HepG2 (cell line): ENCODE measurements at regions not wholly inside any gene's neighbourhood (a gene's known extent, or its start where the extent isn't known, plus 50 kb on each side); places are given as distances from the start of the nearest gene placed in this dataset.

Experiments used
- ATAC-seq: fragments of 200-7000 bp; cut with Tn5 transposase; 3 replicates; pipeline ENCODE4 v1.9.1; 2020; ENCODE audit warnings: mild to moderate bottlenecking, moderate library complexity
- BruUV-seq: library from RNA; stranded (reverse); fragments of 400-500 nt; replicated peaks from 2 replicates; lab custom pipeline; 2021; lab: Mats Ljungman, UMichigan
- CTCF ChIA-PET: fragments of 300-600 bp; formaldehyde crosslinking; extraction: SDS; loops from one replicate; lab custom pipeline; 2021; ENCODE audit warnings: low total read pairs, inconsistent platforms, low intra/inter-chr PET ratio; lab: Yijun Ruan, JAX
- POLR2A ChIA-PET: fragments of 350-600 bp; sonication (Branson Sonifier 250); formaldehyde crosslinking; loops from one replicate; lab custom pipeline; 2020; ENCODE audit warnings: antibody characterized with exemption, inconsistent platforms; lab: Yijun Ruan, JAX
- DNase-seq: peaks from one replicate; pipeline ENCODE4 v3.0.0-alpha.2; 2015; ENCODE audit warnings: low spot score
- FAIRE-seq: peaks from 3 replicates; lab custom pipeline; 2011; peaks lifted over from hg19 to GRCh38; lab: Jason Lieb, UNC
- H2AFZ ChIP-seq: one replicate; pipeline ENCODE4 v1.6.1; 2011; ENCODE audit warnings: low read length, inconsistent platforms
- H3K27ac ChIP-seq: fragments of 300-600 bp; 3 replicates; pipeline ENCODE4 v1.8.0; 2011; ENCODE audit warnings: mixed run types, mild to moderate bottlenecking, mixed read lengths, low read length, inconsistent platforms; ENCODE audit not compliant: insufficient read depth; ENCODE audit errors: extremely low read length
- H3K27me3 ChIP-seq, 2 experiments: fragments of 200-600 bp in 1 of 2; 2 replicates in 1 of 2; 3 replicates in 1 of 2; pipeline versions ENCODE4 v1.6.0 to v1.8.0; 2011; ENCODE audit warnings: low read length in 2 of 2, mild to moderate bottlenecking in 2 of 2, moderate library complexity in 2 of 2, inconsistent platforms in 1 of 2; ENCODE audit not compliant: insufficient read depth in 2 of 2, control insufficient read depth in 1 of 2
- H3K36me3 ChIP-seq, 2 experiments: fragments of 200-600 bp in 1 of 2; replicated peaks in 1 of 2; 2 replicates in 1 of 2; 3 replicates in 1 of 2; pipeline versions ENCODE4 v1.5.1 to v1.8.0; 2011; ENCODE audit warnings: low read length in 2 of 2, inconsistent platforms in 1 of 2; ENCODE audit not compliant: insufficient read depth in 2 of 2, control insufficient read depth in 1 of 2
- H3K4me1 ChIP-seq: 2 replicates; pipeline ENCODE4 v1.5.1; 2012; ENCODE audit warnings: low read length, inconsistent platforms; ENCODE audit not compliant: insufficient read depth
- H3K4me2 ChIP-seq: 2 replicates; pipeline ENCODE4 v1.6.0; 2011; ENCODE audit warnings: low read depth, low read length, inconsistent platforms
- H3K4me3 ChIP-seq, 3 experiments: fragments of 200-600 bp in 1 of 3; sonication (generic), shearing (Covaris generic) in 1 of 3; replicated peaks in 1 of 3; 2 replicates each; pipeline ENCODE4 v1.5.1; 2011 to 2016; ENCODE audit warnings: low read length in 3 of 3, inconsistent platforms in 2 of 3, low read depth in 2 of 3, mild to moderate bottlenecking in 2 of 3, control low read depth in 1 of 3, mixed read lengths in 1 of 3; ENCODE audit not compliant: insufficient read depth in 1 of 3
- H3K79me2 ChIP-seq: one replicate; pipeline ENCODE4 v1.6.1; 2011; ENCODE audit warnings: low read length, inconsistent platforms; ENCODE audit not compliant: insufficient read depth
- H3K9ac ChIP-seq: 2 replicates; pipeline ENCODE4 v1.6.0; 2011; ENCODE audit warnings: mild to moderate bottlenecking, low read depth, low read length, inconsistent platforms; ENCODE audit not compliant: insufficient read depth
- H3K9me3 ChIP-seq: 2 replicates; pipeline ENCODE4 v1.5.1; 2012; ENCODE audit warnings: mild to moderate bottlenecking, low read length
- H4K20me1 ChIP-seq: 2 replicates; pipeline ENCODE4 v1.6.0; 2011; ENCODE audit warnings: inconsistent platforms, mild to moderate bottlenecking, low read length, moderate library complexity; ENCODE audit not compliant: insufficient read depth
- ARNT2 ChIP-seq: sonication (generic); formaldehyde crosslinking; IDR thresholded peaks from 2 replicates; pipeline ENCODE4 v1.8.0; 2022; ENCODE audit warnings: mild to moderate bottlenecking, low read depth, missing genetic modification reagents, moderate library complexity
- ATRX ChIP-seq: sonication (generic); formaldehyde crosslinking; IDR thresholded peaks from 2 replicates; pipeline ENCODE4 v1.4.0; 2020; ENCODE audit warnings: missing genetic modification reagents, borderline replicate concordance
- FOXA3 ChIP-seq: IDR thresholded peaks from 2 replicates; pipeline ENCODE4 v1.6.1; 2016; ENCODE audit warnings: missing genetic modification reagents, missing compliant biosample characterization
- GLI4 ChIP-seq: sonication (generic); formaldehyde crosslinking; IDR thresholded peaks from 2 replicates; pipeline ENCODE4 v1.5.1; 2020; ENCODE audit warnings: missing genetic modification reagents, mild to moderate bottlenecking, moderate library complexity, borderline replicate concordance
- JARID2 ChIP-seq: sonication (generic); formaldehyde crosslinking; IDR thresholded peaks from 2 replicates; pipeline ENCODE4 v1.8.1; 2023; ENCODE audit warnings: missing genetic modification reagents, inconsistent platforms; ENCODE audit not compliant: insufficient replicate concordance
- SRSF9 ChIP-seq: fragments of 200-400 bp; formaldehyde crosslinking; IDR thresholded peaks from 2 replicates; pipeline ENCODE4 v1.6.1; 2018; ENCODE audit warnings: borderline replicate concordance, mild to moderate bottlenecking, low read depth, low read length; ENCODE audit not compliant: insufficient read depth, poor library complexity, severe bottlenecking
- TAF1 ChIP-seq: sonication (generic); formaldehyde crosslinking; IDR thresholded peaks from 2 replicates; pipeline ENCODE4 v1.4.0; 2020; ENCODE audit warnings: missing genetic modification reagents
- TSC22D2 ChIP-seq: sonication (generic); formaldehyde crosslinking; IDR thresholded peaks from 2 replicates; pipeline ENCODE4 v1.5.1; 2020; ENCODE audit warnings: missing genetic modification reagents, mild to moderate bottlenecking, borderline replicate concordance
- ZMYM4 ChIP-seq: sonication (generic); formaldehyde crosslinking; IDR thresholded peaks from 2 replicates; pipeline ENCODE4 v1.8.1; 2023; ENCODE audit warnings: mild to moderate bottlenecking, missing genetic modification reagents
- ZNF230 ChIP-seq: sonication (generic); formaldehyde crosslinking; IDR thresholded peaks from 2 replicates; pipeline ENCODE4 v1.4.0; 2020; ENCODE audit warnings: mild to moderate bottlenecking, missing genetic modification reagents
- ZNF263 ChIP-seq: sonication (generic); formaldehyde crosslinking; IDR thresholded peaks from 2 replicates; pipeline ENCODE4 v1.4.0; 2020; ENCODE audit warnings: missing genetic modification reagents
- ZNF329 ChIP-seq: sonication (generic); formaldehyde crosslinking; IDR thresholded peaks from 2 replicates; pipeline ENCODE4 v1.9.0; 2021; ENCODE audit warnings: low read depth, mild to moderate bottlenecking, missing genetic modification reagents
- ZNF367 ChIP-seq: sonication (generic); formaldehyde crosslinking; IDR thresholded peaks from 2 replicates; pipeline ENCODE4 v1.4.0; 2020; ENCODE audit warnings: missing genetic modification reagents, borderline replicate concordance
- ZNF451 ChIP-seq: sonication (generic); formaldehyde crosslinking; IDR thresholded peaks from 2 replicates; pipeline ENCODE4 v1.5.0; 2020; ENCODE audit warnings: mild to moderate bottlenecking, missing genetic modification reagents
- ZNF552 ChIP-seq: sonication (generic); formaldehyde crosslinking; IDR thresholded peaks from 2 replicates; pipeline ENCODE4 v1.9.0; 2022; ENCODE audit warnings: missing genetic modification reagents, mild to moderate bottlenecking, borderline replicate concordance
- ZNF644 ChIP-seq: IDR thresholded peaks from 2 replicates; pipeline ENCODE4 v1.6.1; 2016; ENCODE audit warnings: low read depth
- ZSCAN30 ChIP-seq: sonication (generic); formaldehyde crosslinking; IDR thresholded peaks from 2 replicates; pipeline ENCODE4 v1.5.0; 2020; ENCODE audit warnings: mild to moderate bottlenecking, missing genetic modification reagents
- WGBS: methylation state at CpG from one replicate; pipeline ENCODE4 v1.1.6; 2017; ENCODE audit warnings: low lambda C conversion rate; 5-methylcytosine and 5-hydroxymethylcytosine counted together
- in situ Hi-C: cut with HindIII; loops from 2 replicates; pipeline ENCODE4 v1.10.0; 2017; ENCODE audit warnings: low pct_unique_long_range_greater_than_20kb; ENCODE audit not compliant: extremely low pct_ligation_motif_present
- intact Hi-C: fragments of 100-400 bp; cut with micrococcal nuclease; formaldehyde crosslinking; loops from one replicate; pipeline ENCODE4 v1.10.0; 2022; ENCODE audit not compliant: unreplicated experiment
- TF ChIP-seq, protein P1 (sequence below): sonication (generic); formaldehyde crosslinking; IDR thresholded peaks from 2 replicates; pipeline ENCODE4 v1.4.0; 2020; ENCODE audit warnings: missing genetic modification reagents

- TF ChIP-seq ZSCAN30 (CRISPR knock-in tag) (no peak), ZNF230 (no peak), ZMYM4 (no peak), TAF1 (CRISPR knock-in tag) (no peak), ZNF552 (CRISPR knock-in tag) (no peak), TSC22D2 (CRISPR knock-in tag) (no peak), ZNF644 (no peak), ZNF329 (CRISPR knock-in tag) (no peak), ZNF367 (CRISPR knock-in tag) (no peak), FOXA3 (CRISPR knock-in tag) (no peak), ATRX (CRISPR knock-in tag) (no peak), GLI4 (CRISPR knock-in tag) (no peak), ZNF263 (CRISPR knock-in tag) (no peak), JARID2 (CRISPR knock-in tag) (no peak), ZNF451 (no peak), ARNT2 (CRISPR knock-in tag) (no peak), SRSF9 (no peak)
- TF ChIP-seq, protein P1, sequence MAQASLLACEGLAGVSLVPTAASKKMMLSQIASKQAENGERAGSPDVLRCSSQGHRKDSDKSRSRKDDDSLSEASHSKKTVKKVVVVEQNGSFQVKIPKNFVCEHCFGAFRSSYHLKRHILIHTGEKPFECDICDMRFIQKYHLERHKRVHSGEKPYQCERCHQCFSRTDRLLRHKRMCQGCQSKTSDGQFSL (CRISPR knock-in tag): no peak
- WGBS: 0% methylated on average over 2 of the region's 2 CpGs
- Histone ChIP-seq H2AFZ (no peak overlapping the region), H3K9ac (no peak overlapping the region), H3K4me2 (no peak overlapping the region), H3K4me1 (no peaks in the 10 kb centered on the region), H3K79me2 (no peaks in the 10 kb centered on the region), H4K20me1 (no peaks in the 10 kb centered on the region), H3K27me3 (no peaks in the 10 kb centered on the region), H3K9me3 (no peaks in the 10 kb centered on the region), H3K27ac (no peak overlapping the region), H3K4me3 (no peak overlapping the region), H3K36me3 (no peaks in the 10 kb centered on the region)
- intact Hi-C loops: no loop called here
- CTCF ChIA-PET: no interaction called here
- DNase-seq: no peak
- in situ Hi-C loops: no loop called here
- BruUV-seq: no TSS peak
- POLR2A ChIA-PET: no interaction called here
- FAIRE-seq: no peak
- no peak for ATAC-seq
These were observed 70.8 kb upstream of the CHRDL1 start for GRCh38 chrX:110866421-110866820.
